DOHH2 (cell line): ENCODE measurements at regions not wholly inside any gene's neighbourhood (a gene's known extent, or its start where the extent isn't known, plus 50 kb on each side); places are given as distances from the start of the nearest gene placed in this dataset.

Experiments
- H3F3A ChIP-seq: fragments of 200-600 bp; sonication (generic), shearing (Covaris generic); 2 replicates; pipeline ENCODE4 v1.6.0; 2016; ENCODE audit warnings: antibody characterized with exemption, mild to moderate bottlenecking; ENCODE audit not compliant: control insufficient read depth, insufficient read depth
- H3K27ac ChIP-seq: fragments of 200-600 bp; sonication (generic); 2 replicates; pipeline ENCODE4 v1.5.1; 2014; ENCODE audit warnings: low read depth, mild to moderate bottlenecking, low read length, moderate library complexity
- H3K27me3 ChIP-seq: fragments of 200-600 bp; sonication (generic); 2 replicates; pipeline ENCODE4 v1.6.1; 2014; ENCODE audit warnings: mild to moderate bottlenecking, low read length, mixed read lengths; ENCODE audit not compliant: control insufficient read depth
- H3K36me3 ChIP-seq: fragments of 200-600 bp; sonication (generic); 2 replicates; pipeline ENCODE4 v1.6.1; 2014; ENCODE audit warnings: mild to moderate bottlenecking, low read length, moderate library complexity, mixed read lengths; ENCODE audit not compliant: control insufficient read depth
- H3K4me1 ChIP-seq: fragments of 200-600 bp; sonication (generic); 2 replicates; pipeline ENCODE4 v1.6.1; 2014; ENCODE audit warnings: mild to moderate bottlenecking, low read length, mixed read lengths; ENCODE audit not compliant: control insufficient read depth
- H3K4me2 ChIP-seq: fragments of 200-600 bp; sonication (generic); 2 replicates; pipeline ENCODE4 v1.6.0; 2014; ENCODE audit warnings: mild to moderate bottlenecking, low read length, moderate library complexity
- H3K4me3 ChIP-seq: fragments of 200-600 bp; sonication (generic); 2 replicates; pipeline ENCODE4 v1.5.1; 2014; ENCODE audit warnings: mild to moderate bottlenecking, low read length, mixed read lengths
- H3K79me2 ChIP-seq: fragments of 200-600 bp; sonication (generic); 2 replicates; pipeline ENCODE4 v1.6.1; 2014; ENCODE audit warnings: mild to moderate bottlenecking, low read length, mixed read lengths; ENCODE audit not compliant: control insufficient read depth
- H3K9me2 ChIP-seq: fragments of 200-600 bp; sonication (generic); replicated peaks from 2 replicates; pipeline ENCODE4 v1.6.1; 2014; ENCODE audit warnings: mild to moderate bottlenecking, low read length, mixed read lengths; ENCODE audit not compliant: control insufficient read depth
- H3K9me3 ChIP-seq: fragments of 200-600 bp; sonication (generic); 2 replicates; pipeline ENCODE4 v1.6.1; 2014; ENCODE audit warnings: antibody characterized with exemption, low read length, mixed read lengths; ENCODE audit not compliant: control insufficient read depth, insufficient read depth
- H4K20me1 ChIP-seq: fragments of 200-600 bp; sonication (generic); 2 replicates; pipeline ENCODE4 v1.6.0; 2014; ENCODE audit warnings: low read depth, mild to moderate bottlenecking, antibody characterized with exemption, low read length, moderate library complexity; ENCODE audit not compliant: control insufficient read depth, insufficient read depth
- EZH2phosphoT487 ChIP-seq: fragments of 200-600 bp; sonication (generic); IDR thresholded peaks from 2 replicates; pipeline ENCODE4 v1.6.1; 2017; ENCODE audit warnings: borderline replicate concordance, mild to moderate bottlenecking, antibody characterized with exemption, low read length, moderate library complexity, mixed read lengths
- TF ChIP-seq, protein P1 (sequence below): fragments of 200-600 bp; sonication (generic); IDR thresholded peaks from one replicate; pipeline ENCODE4 v1.5.1; 2014; ENCODE audit warnings: antibody characterized with exemption, mild to moderate bottlenecking, low read depth, low read length; ENCODE audit not compliant: poor library complexity, severe bottlenecking

DNA sequence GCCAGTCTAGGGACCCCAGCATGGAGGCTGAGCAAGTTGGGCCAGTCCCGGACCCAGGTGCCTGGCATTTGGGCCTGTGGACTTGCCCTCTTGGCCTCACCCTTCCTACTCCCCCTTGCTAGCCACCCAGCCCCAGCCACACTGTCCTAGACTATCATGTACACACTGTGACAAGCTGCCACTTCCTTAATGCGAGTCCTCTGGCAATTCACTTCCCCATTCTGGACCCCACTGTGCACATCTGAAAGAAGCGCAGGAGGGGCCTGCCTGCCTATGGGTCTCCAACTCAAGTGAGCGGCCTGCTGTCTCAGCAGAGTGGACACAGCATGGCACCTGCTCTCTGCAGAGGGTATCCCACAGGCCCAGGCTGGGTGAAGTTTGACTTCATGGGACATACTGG is 68.5 kb upstream of the LMO1 start:
- no peak overlapping the region for H3K4me2 ChIP-seq
- H4K20me1 ChIP-seq, result no peaks in the 10 kb centered on the region
- no peaks in the 10 kb centered on the region for H3K9me2 ChIP-seq
- TF ChIP-seq, protein P1, sequence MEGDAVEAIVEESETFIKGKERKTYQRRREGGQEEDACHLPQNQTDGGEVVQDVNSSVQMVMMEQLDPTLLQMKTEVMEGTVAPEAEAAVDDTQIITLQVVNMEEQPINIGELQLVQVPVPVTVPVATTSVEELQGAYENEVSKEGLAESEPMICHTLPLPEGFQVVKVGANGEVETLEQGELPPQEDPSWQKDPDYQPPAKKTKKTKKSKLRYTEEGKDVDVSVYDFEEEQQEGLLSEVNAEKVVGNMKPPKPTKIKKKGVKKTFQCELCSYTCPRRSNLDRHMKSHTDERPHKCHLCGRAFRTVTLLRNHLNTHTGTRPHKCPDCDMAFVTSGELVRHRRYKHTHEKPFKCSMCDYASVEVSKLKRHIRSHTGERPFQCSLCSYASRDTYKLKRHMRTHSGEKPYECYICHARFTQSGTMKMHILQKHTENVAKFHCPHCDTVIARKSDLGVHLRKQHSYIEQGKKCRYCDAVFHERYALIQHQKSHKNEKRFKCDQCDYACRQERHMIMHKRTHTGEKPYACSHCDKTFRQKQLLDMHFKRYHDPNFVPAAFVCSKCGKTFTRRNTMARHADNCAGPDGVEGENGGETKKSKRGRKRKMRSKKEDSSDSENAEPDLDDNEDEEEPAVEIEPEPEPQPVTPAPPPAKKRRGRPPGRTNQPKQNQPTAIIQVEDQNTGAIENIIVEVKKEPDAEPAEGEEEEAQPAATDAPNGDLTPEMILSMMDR, result no peak
- TF ChIP-seq EZH2phosphoT487, result no peak
- H3K4me1 ChIP-seq, result no peaks in the 10 kb centered on the region
- H3K9me3 ChIP-seq, result no peaks in the 10 kb centered on the region
- H3K36me3 ChIP-seq, result no peaks in the 10 kb centered on the region
- H3K27me3 ChIP-seq, result no peaks in the 10 kb centered on the region
- no peak overlapping the region for H3K27ac ChIP-seq
- H3F3A ChIP-seq, result no peaks in the 10 kb centered on the region
- H3K4me3 ChIP-seq, result no peak overlapping the region
- no peaks in the 10 kb centered on the region for H3K79me2 ChIP-seq

- no peak overlapping the region for H3K4me2 ChIP-seq
- no peaks in the 10 kb centered on the region for H3K4me1 ChIP-seq
- no peaks in the 10 kb centered on the region for H3K36me3 ChIP-seq
- no peaks in the 10 kb centered on the region; the same call in 1 of the 2 replicates for H3K27me3 ChIP-seq
- no peak overlapping the region for H3K27ac ChIP-seq
- H3K79me2 ChIP-seq, result no peaks in the 10 kb centered on the region
- no peaks in the 10 kb centered on the region for H3K9me3 ChIP-seq
- H4K20me1 ChIP-seq, result no peaks in the 10 kb centered on the region
- TF ChIP-seq, protein P1, result no peak
- TF ChIP-seq EZH2phosphoT487, result no peak
- H3K9me2 ChIP-seq, result no peaks in the 10 kb centered on the region
- H3F3A ChIP-seq, result no peaks in the 10 kb centered on the region
- no peak overlapping the region for H3K4me3 ChIP-seq
Measured at GRCh38 chr11:8331767-8332166, 68.1 kb upstream of the LMO1 start.

DNA sequence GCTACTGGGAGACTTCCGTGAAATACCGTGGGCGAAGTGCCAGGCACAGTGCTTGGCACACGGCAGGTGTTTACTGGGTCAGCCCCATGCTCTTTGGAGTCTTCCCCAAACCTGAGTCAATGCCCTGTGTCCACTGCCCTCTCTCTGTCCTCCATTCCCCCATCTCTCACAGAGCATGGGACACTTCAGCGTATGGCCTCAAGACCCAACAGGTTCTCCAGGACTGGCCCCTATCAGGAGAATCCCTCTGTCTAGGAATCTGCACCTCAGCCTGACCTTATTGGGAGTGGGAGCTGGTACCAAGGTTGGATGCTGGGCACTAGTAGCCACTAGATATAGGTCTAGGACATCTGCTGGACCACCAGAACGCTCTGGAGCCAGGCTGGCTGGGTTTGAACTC is 67.2 kb upstream of the LMO1 start:
- Histone ChIP-seq H4K20me1 (no peaks in the 10 kb centered on the region), H3K27me3 (no peaks in the 10 kb centered on the region; the same call in 1 of the 2 replicates), H3K27ac (no peak overlapping the region), H3K79me2 (no peaks in the 10 kb centered on the region), H3F3A (no peaks in the 10 kb centered on the region), H3K4me1 (no peaks in the 10 kb centered on the region), H3K9me3 (no peaks in the 10 kb centered on the region), H3K4me3 (no peak overlapping the region), H3K36me3 (no peaks in the 10 kb centered on the region), H3K9me2 (no peaks in the 10 kb centered on the region), H3K4me2 (no peak overlapping the region)
- TF ChIP-seq EZH2phosphoT487, result no peak
- TF ChIP-seq, protein P1, result no peak

DNA sequence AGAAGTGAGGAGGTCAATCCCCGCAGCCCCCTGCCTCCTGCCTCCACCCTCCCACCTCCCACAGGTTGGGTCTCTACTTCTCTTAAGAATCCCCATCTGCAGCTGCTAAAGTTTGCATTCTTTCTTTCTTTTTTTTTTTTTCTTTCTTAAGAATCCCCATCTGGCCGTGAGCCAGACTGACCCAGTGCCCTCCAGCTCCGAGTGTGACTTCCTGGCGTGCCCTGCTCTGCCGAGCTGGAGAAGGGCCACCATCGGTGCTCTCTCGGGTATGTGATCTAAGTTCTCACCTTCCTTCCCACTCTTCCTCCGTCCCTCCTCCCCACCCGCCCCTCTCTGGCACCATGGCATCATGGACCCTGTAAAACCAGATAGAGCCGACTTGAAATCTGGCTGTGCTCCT is 66.7 kb upstream of the LMO1 start:
- Histone ChIP-seq H3K36me3 (no peaks in the 10 kb centered on the region), H3K4me1 (no peaks in the 10 kb centered on the region), H3K27me3 (no peaks in the 10 kb centered on the region; the same call in 1 of the 2 replicates), H3K9me3 (no peaks in the 10 kb centered on the region), H3K9me2 (no peaks in the 10 kb centered on the region), H4K20me1 (no peaks in the 10 kb centered on the region), H3K4me3 (no peak overlapping the region), H3F3A (no peaks in the 10 kb centered on the region), H3K79me2 (no peaks in the 10 kb centered on the region), H3K4me2 (no peak overlapping the region), H3K27ac (no peak overlapping the region)
- TF ChIP-seq, protein P1, result no peak
- no peak for TF ChIP-seq EZH2phosphoT487
